ENCODE measurements at regions not wholly inside any gene's neighbourhood (a gene's known extent, or its start where the extent isn't known, plus 50 kb on each side); places are given as distances from the start of the nearest gene placed in this dataset.

GRCh38 chr6:87945966-87946365 is 101.7 kb upstream of the SPACA1 start:
- H3K27me3 Mint-ChIP-seq = peaks cover 25% of the 10 kb centered on the region
- no peaks in the 10 kb centered on the region for H3K4me1 Mint-ChIP-seq (ENCODE audit: low read depth)
- H3K36me3 Mint-ChIP-seq (ENCODE audit: low read depth) = no peaks in the 10 kb centered on the region
- no peaks in the 10 kb centered on the region for H3K9me3 Mint-ChIP-seq
- H3K27ac Mint-ChIP-seq = no peak overlapping the region
- no peak overlapping the region for H3K4me3 Mint-ChIP-seq

- peaks cover 25% of the 10 kb centered on the region for H3K27me3 Mint-ChIP-seq
- no peaks in the 10 kb centered on the region for H3K4me1 Mint-ChIP-seq (ENCODE audit: low read depth)
- no peak overlapping the region for H3K4me3 Mint-ChIP-seq
- H3K27ac Mint-ChIP-seq = no peak overlapping the region
- no peaks in the 10 kb centered on the region for H3K9me3 Mint-ChIP-seq
- H3K36me3 Mint-ChIP-seq (ENCODE audit: low read depth) = no peaks in the 10 kb centered on the region
These were observed 102.5 kb upstream of the SPACA1 start for GRCh38 chr6:87945181-87945580.

GRCh38 chr6:87944541-87944954 is 103.1 kb upstream of the SPACA1 start:
- Mint-ChIP-seq H3K9me3 (no peaks in the 10 kb centered on the region), H3K4me3 (no peak overlapping the region), H3K27me3 (peaks cover 25% of the 10 kb centered on the region), H3K27ac (no peak overlapping the region), H3K36me3 (ENCODE audit: low read depth) (no peaks in the 10 kb centered on the region), H3K4me1 (ENCODE audit: low read depth) (no peaks in the 10 kb centered on the region)

- no peak overlapping the region for H3K4me3 Mint-ChIP-seq
- H3K27me3 Mint-ChIP-seq = peaks cover 25% of the 10 kb centered on the region
- no peak overlapping the region for H3K27ac Mint-ChIP-seq
- H3K9me3 Mint-ChIP-seq = no peaks in the 10 kb centered on the region
- no peaks in the 10 kb centered on the region for H3K4me1 Mint-ChIP-seq (ENCODE audit: low read depth)
- no peaks in the 10 kb centered on the region for H3K36me3 Mint-ChIP-seq (ENCODE audit: low read depth)
These were observed 104.5 kb upstream of the SPACA1 start for GRCh38 chr6:87943191-87943590.

DNA sequence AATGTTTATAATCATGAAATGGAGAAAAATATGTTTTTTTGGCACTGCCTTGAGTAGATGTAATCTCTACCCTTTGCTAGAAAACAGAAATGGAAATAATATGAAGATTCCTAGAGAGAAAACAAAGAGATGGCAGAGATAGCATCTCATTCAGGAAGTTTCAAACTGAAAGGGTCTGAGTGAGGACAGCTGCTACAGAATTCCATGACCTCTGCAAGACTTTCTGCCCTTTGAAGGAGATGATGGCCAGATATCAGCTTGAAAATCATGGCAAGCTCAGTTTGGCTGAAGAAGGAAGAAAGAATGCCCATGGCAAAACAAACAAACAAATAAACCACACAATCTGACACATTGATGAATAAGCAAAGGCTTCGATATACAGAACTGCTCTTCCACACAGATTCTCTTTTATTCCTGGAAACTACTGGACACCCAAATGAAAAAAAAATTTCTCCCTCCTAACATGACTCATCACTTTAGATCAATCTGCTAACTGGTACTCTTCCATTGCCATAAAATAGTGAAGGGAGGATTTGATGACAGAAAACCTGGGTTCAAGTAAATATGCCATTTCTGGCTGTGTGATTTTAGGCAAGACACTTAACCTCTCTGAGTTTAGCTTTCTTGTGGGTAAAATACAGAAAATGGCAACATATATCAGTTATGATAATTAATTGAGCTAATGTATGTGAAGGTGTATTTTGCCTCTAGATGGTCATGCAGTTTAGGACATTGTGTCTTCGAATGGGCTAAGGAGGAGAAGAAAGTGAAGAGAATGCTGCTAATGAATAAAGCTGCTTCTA is 105.9 kb upstream of the SPACA1 start:
- no peak overlapping the region for H3K27ac Mint-ChIP-seq
- peaks cover 21% of the 10 kb centered on the region for H3K27me3 Mint-ChIP-seq
- H3K36me3 Mint-ChIP-seq (ENCODE audit: low read depth) = no peaks in the 10 kb centered on the region

GRCh38 chr6:87939776-87940175 is 107.9 kb upstream of the SPACA1 start:
- H3K27me3 Mint-ChIP-seq = peaks cover 17% of the 10 kb centered on the region
- no peaks in the 10 kb centered on the region for H3K9me3 Mint-ChIP-seq
- H3K4me3 Mint-ChIP-seq = no peak overlapping the region

More for the DNA sequence above, 105.9 kb upstream of the SPACA1 start:
- H3K9me3 Mint-ChIP-seq = no peaks in the 10 kb centered on the region
- no peak overlapping the region for H3K4me3 Mint-ChIP-seq
- no peaks in the 10 kb centered on the region for H3K4me1 Mint-ChIP-seq (ENCODE audit: low read depth)

GRCh38 chr6:87938287-87938686 is 109.4 kb upstream of the SPACA1 start:
- H3K36me3 Mint-ChIP-seq (ENCODE audit: low read depth) = no peaks in the 10 kb centered on the region
- H3K4me1 Mint-ChIP-seq (ENCODE audit: low read depth) = no peaks in the 10 kb centered on the region
- peaks cover 14% of the 10 kb centered on the region for H3K27me3 Mint-ChIP-seq
- no peaks in the 10 kb centered on the region for H3K9me3 Mint-ChIP-seq
- no peak overlapping the region for H3K27ac Mint-ChIP-seq
- no peak overlapping the region for H3K4me3 Mint-ChIP-seq

More at GRCh38 chr6:87939776-87940175, 107.9 kb upstream of the SPACA1 start:
- Mint-ChIP-seq H3K36me3 (ENCODE audit: low read depth) (no peaks in the 10 kb centered on the region), H3K4me1 (ENCODE audit: low read depth) (no peaks in the 10 kb centered on the region), H3K27ac (no peak overlapping the region)

DNA sequence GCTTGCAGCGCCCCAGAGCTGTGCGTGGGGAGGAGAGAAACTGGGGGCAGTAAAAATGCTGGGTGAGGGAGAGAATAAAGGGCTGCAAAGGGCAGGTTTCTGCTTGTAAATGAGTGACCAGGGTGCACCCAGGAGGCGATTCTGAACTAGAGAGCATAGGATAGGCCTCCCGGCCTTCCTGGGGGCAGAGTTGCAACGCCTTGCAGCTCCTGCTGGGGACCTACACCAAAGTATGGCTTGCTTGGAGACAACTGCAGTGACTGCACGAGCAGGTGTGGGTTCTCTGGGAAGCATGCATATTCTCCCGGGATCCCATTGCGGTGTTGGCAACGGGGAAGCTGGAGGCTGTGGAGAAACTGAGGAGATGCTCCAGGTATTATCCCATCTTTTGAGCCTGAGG is 111.6 kb upstream of the SPACA1 start:
- no peaks in the 10 kb centered on the region for H3K4me1 Mint-ChIP-seq (ENCODE audit: low read depth)
- H3K36me3 Mint-ChIP-seq (ENCODE audit: low read depth) = no peaks in the 10 kb centered on the region
- H3K9me3 Mint-ChIP-seq = no peaks in the 10 kb centered on the region
- no peak overlapping the region for H3K27ac Mint-ChIP-seq
- peaks cover under 1% of the 10 kb centered on the region for H3K27me3 Mint-ChIP-seq
- H3K4me3 Mint-ChIP-seq = no peak overlapping the region

GRCh38 chr6:87935196-87935595 is 112.4 kb upstream of the SPACA1 start:
- H3K4me1 Mint-ChIP-seq (ENCODE audit: low read depth) = no peaks in the 10 kb centered on the region
- H3K9me3 Mint-ChIP-seq = no peaks in the 10 kb centered on the region
- H3K27me3 Mint-ChIP-seq = no peaks in the 10 kb centered on the region
- no peaks in the 10 kb centered on the region for H3K36me3 Mint-ChIP-seq (ENCODE audit: low read depth)
- H3K27ac Mint-ChIP-seq = no peak overlapping the region
- H3K4me3 Mint-ChIP-seq = no peak overlapping the region

GRCh38 chr6:87932361-87932760 is 115.3 kb upstream of the SPACA1 start:
- Mint-ChIP-seq H3K36me3 (ENCODE audit: low read depth) (no peaks in the 10 kb centered on the region), H3K9me3 (no peaks in the 10 kb centered on the region), H3K4me3 (no peak overlapping the region), H3K27me3 (no peaks in the 10 kb centered on the region), H3K27ac (no peak overlapping the region), H3K4me1 (ENCODE audit: low read depth) (peaks cover 6% of the 10 kb centered on the region)

GRCh38 chr6:87929843-87930288 is 117.8 kb upstream of the SPACA1 start:
- Mint-ChIP-seq H3K27ac (no peak overlapping the region), H3K36me3 (ENCODE audit: low read depth) (no peaks in the 10 kb centered on the region), H3K4me3 (no peak overlapping the region), H3K27me3 (no peaks in the 10 kb centered on the region), H3K4me1 (ENCODE audit: low read depth) (peaks cover 19% of the 10 kb centered on the region), H3K9me3 (no peaks in the 10 kb centered on the region)

- H3K9me3 Mint-ChIP-seq = no peaks in the 10 kb centered on the region
- peaks cover 36% of the 10 kb centered on the region for H3K4me1 Mint-ChIP-seq (ENCODE audit: low read depth)
- H3K4me3 Mint-ChIP-seq = no peak overlapping the region
- H3K27me3 Mint-ChIP-seq = no peaks in the 10 kb centered on the region
- no peaks in the 10 kb centered on the region for H3K36me3 Mint-ChIP-seq (ENCODE audit: low read depth)
- H3K27ac Mint-ChIP-seq = no peak overlapping the region
These were observed 121.0 kb upstream of the SPACA1 start for GRCh38 chr6:87926687-87927086.

DNA sequence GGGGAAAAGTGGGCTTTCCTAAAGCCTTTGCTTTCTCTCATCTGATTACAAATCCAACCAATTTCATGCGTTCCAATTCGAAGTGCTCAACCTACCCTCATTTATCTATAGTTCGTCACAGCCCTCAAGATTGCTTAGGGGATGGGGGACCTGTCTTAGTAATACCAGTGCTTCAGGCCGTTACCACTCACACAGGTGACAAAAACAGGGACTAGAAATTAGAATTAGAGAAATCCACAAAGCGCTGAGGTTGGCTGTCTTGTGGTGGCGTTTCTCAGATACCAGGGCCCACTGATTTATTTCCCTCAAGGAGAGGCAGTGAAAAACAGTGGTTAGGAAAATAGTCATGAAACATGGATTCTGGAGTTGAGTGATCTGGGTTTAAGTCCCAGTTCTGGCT is 121.6 kb upstream of the SPACA1 start:
- peaks cover 36% of the 10 kb centered on the region for H3K4me1 Mint-ChIP-seq (ENCODE audit: low read depth)
- H3K27ac Mint-ChIP-seq = no peak overlapping the region
- no peaks in the 10 kb centered on the region for H3K36me3 Mint-ChIP-seq (ENCODE audit: low read depth)
- no peaks in the 10 kb centered on the region for H3K27me3 Mint-ChIP-seq
- no peak overlapping the region for H3K4me3 Mint-ChIP-seq
- H3K9me3 Mint-ChIP-seq = no peaks in the 10 kb centered on the region

DNA sequence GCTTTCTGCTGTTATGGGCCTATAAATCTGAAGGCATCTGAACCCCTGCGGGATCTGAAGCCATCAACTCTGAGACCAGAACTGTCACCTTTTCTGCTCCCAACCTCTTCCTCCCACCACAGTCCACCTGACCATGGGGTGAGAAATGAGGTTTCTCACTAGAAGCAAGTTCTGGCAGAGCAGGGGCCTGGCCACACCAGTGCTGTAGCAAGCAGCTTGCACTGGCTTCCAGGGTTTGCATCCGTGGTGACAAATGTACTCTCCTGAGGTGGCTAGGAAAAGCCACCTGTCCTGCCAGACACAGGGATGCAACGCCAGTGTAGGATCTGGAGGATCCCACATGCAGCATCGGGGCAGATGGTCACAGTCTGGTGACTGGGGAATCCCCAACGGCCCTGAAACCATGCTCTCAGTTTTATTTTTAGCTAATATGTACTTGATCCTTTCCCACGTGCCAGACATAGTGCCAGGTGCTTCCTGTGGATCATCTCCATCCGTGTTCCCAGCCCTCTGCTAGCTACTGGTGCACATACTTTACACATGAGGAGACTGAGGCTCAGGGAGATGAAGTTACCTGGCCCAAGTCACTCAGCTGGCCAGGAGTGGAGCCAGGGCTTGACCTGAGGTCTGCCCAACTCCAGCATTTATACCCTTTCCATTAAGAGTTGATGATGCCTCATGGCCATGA is 122.1 kb upstream of the SPACA1 start:
- H3K36me3 Mint-ChIP-seq (ENCODE audit: low read depth) = no peaks in the 10 kb centered on the region
- H3K4me1 Mint-ChIP-seq (ENCODE audit: low read depth) = peaks cover 40% of the 10 kb centered on the region
- no peaks in the 10 kb centered on the region for H3K9me3 Mint-ChIP-seq
- H3K4me3 Mint-ChIP-seq = no peak overlapping the region
- H3K27me3 Mint-ChIP-seq = peaks cover 5% of the 10 kb centered on the region
- no peak overlapping the region for H3K27ac Mint-ChIP-seq

DNA sequence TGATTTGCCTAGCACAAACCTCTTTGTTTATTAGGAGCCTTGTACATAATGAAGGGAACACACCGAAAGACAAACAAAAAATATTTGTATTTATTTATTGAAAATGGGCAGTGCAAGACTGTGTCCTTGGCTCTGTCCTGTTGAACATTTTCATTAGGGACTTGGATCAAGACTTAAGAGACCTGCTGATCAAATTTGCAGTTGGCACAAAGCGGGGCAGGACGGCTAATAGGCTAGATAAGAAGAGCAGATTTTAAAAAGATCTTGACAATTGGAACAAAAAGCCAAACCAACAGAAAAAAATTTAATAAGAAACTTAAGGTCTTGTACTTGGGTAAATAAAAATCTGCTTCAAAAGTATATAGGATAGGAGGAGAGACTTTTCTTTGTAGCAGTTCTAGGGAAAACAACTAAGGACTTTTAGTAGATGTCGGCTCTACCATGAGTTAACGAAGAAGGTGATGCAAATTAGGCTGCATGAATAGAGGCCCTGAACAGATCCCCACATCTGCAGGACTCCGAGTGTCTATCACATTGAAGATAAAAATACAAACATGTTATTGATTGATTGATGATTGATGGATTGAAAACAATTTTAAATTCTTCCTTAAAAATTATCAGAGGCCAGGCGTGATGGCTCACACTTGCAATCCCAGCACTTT is 124.1 kb upstream of the SPACA1 start:
- H3K4me3 Mint-ChIP-seq = no peak overlapping the region
- no peaks in the 10 kb centered on the region for H3K9me3 Mint-ChIP-seq
- peaks cover 41% of the 10 kb centered on the region for H3K4me1 Mint-ChIP-seq (ENCODE audit: low read depth)
- peaks cover 10% of the 10 kb centered on the region for H3K27me3 Mint-ChIP-seq
- H3K36me3 Mint-ChIP-seq (ENCODE audit: low read depth) = no peaks in the 10 kb centered on the region
- H3K27ac Mint-ChIP-seq = no peak overlapping the region
